Activated CD4-positive, alpha-beta memory T cell treated with anti-CD3 and anti-CD28 coated beads, Interleukin-2, amount 10 ng/mL, durations not matched to agents 7 days and 5 days (primary cell): ENCODE measurements at regions not wholly inside any gene's neighbourhood (a gene's known extent, or its start where the extent isn't known, plus 50 kb on each side); places are given as distances from the start of the nearest gene placed in this dataset.
"Not testable (repeated sequence)": the region's sequence is repeated elsewhere in the genome, so short reads cannot be mapped to it uniquely, and the experiment has no call there.

Source experiments
- CTCF ChIA-PET: fragments of 350-600 bp; sonication (Branson Sonifier 250); formaldehyde crosslinking; loops from one replicate; lab custom pipeline; 2021; ENCODE audit warnings: antibody characterized with exemption, inconsistent platforms; lab: Charles Lee
- POLR2A ChIA-PET: fragments of 350-600 bp; sonication (Branson Sonifier 250); formaldehyde crosslinking; loops from one replicate; lab custom pipeline; 2021; ENCODE audit warnings: antibody characterized with exemption; lab: Charles Lee
- DNase-seq: peaks from one replicate; pipeline ENCODE4 v3.0.0-alpha.2; 2020
- H3K27ac Mint-ChIP-seq: one replicate; pipeline ENCODE4 v1.8.0; 2021; ENCODE audit warnings: mild to moderate bottlenecking, mixed read lengths
- H3K27me3 Mint-ChIP-seq: one replicate; pipeline ENCODE4 v1.8.0; 2021; ENCODE audit warnings: mixed read lengths
- H3K36me3 Mint-ChIP-seq: one replicate; pipeline ENCODE4 v1.8.0; 2021; ENCODE audit warnings: low read depth, mixed read lengths
- H3K4me1 Mint-ChIP-seq: one replicate; pipeline ENCODE4 v1.8.0; 2021; ENCODE audit warnings: mixed read lengths
- H3K4me3 Mint-ChIP-seq: one replicate; pipeline ENCODE4 v1.8.0; 2021; ENCODE audit warnings: mild to moderate bottlenecking, mixed read lengths
- H3K9me3 Mint-ChIP-seq: one replicate; pipeline ENCODE4 v1.8.0; 2021; ENCODE audit warnings: mixed read lengths

- ChIA-PET POLR2A (no interaction called here), CTCF (no interaction called here)
- DNase-seq: no peak
- Mint-ChIP-seq H3K27me3 (no peaks in the 10 kb centered on the region), H3K4me3 (no peak overlapping the region), H3K36me3 (no peaks in the 10 kb centered on the region), H3K27ac (no peak overlapping the region), H3K9me3 (no peaks in the 10 kb centered on the region), H3K4me1 (no peaks in the 10 kb centered on the region)
Observed at GRCh38 chr3:115204475-115204874, 57.4 kb upstream of the ZBTB20 start.

DNA sequence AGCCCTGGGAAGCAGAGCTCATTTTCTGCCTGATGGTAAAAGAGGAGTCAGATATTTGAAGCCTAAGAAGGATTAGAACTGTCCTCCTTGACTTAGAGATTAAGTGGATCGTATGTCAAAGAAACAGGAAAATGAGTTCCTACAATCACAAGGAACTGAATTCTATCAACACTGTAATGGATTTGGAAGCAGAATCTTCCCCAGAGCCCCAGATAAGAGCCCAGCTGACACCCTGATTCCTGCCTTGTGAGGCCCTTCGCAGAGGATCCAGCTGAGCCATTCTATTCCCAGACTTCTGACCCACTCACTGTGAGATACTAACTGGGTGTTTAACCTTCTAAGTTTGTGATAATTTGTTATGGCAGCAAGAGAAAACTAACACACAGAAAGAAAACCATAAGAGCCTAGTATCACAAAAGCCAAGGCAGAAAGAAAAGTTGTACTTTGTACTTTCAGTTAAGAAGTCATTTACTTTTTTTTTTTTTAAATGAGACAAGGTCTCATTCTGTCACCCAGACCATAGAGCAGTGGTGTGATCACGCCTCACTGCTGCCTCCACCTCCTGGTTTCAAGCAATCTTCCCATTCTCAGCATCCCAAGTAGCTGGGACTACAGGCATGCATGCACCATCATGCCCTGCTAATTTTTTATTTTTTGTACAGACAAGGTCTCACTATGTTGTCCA lies 61.1 kb upstream of the ZBTB20 start:
- Mint-ChIP-seq H3K4me1 (no peaks in the 10 kb centered on the region), H3K4me3 (no peak overlapping the region), H3K27ac (no peak overlapping the region), H3K36me3 (no peaks in the 10 kb centered on the region), H3K27me3 (no peaks in the 10 kb centered on the region), H3K9me3 (no peaks in the 10 kb centered on the region)
- ChIA-PET CTCF (no interaction called here), POLR2A (no interaction called here)
- no peak for DNase-seq

DNA sequence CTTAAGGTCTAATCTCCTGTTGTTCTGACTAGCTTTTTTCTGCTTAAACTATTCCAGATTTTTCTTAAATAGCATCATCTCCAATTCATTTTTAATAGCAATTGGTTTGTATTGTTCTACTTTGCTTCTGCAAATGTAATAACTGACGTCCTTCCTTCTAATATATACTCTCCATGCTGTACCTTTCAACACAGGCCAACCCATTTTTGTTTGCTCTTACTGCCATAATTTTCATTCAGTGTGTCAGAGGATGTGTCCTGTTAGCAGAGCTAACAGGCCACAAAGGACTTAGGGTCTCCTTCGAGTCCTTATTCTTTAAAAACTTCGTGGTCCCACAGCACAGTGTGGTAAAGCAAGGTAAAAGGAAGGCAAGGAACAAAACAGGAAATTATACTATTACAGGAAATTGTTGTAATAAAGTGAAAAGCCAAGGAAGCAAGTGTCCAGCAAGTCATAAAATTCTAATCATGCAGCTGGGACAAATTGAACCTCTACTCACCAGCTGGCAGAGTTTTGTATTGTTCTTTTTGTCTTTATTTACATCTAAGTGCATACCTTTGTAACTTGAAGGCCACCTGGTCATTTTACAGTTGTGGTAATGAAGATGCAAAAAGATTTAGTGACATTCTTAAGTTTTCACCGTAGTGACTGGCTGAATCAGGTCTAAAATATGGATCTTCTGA lies 64.9 kb upstream of the ZBTB20 start:
- Mint-ChIP-seq H3K36me3 (no peaks in the 10 kb centered on the region), H3K27ac (no peak overlapping the region), H3K9me3 (no peaks in the 10 kb centered on the region), H3K4me1 (no peaks in the 10 kb centered on the region), H3K4me3 (no peak overlapping the region), H3K27me3 (no peaks in the 10 kb centered on the region)
- DNase-seq: no peak
- CTCF ChIA-PET: interaction anchor here (1.4 kb wide), 1 partner anchor 482 kb away, joined by 4 read pairs; no protein-coding TSS in a partner anchor
- POLR2A ChIA-PET: interaction anchor here (0.6 kb wide), 1 partner anchor 59 kb away, joined by 3 read pairs; no protein-coding TSS in a partner anchor

DNA sequence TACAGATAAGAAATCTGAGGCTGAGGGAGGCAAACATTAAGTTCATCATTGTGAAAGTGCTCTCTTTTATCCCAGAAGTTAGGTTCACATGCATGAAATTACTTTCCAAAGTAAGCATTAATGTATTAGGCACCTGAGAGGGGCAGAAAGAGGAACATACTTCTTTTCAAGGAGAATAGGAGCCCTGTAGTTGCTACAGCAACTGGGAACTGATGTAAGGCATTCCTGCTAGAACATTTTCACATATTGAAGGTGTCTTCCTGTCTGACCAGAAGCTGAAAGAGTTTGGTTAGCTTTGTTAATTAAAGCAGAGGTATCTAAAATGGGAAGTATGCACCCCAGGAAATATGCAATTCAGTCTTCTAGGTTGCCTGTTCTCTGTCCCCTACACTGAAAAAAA lies 65.5 kb upstream of the ZBTB20 start:
- Mint-ChIP-seq H3K9me3 (no peaks in the 10 kb centered on the region), H3K27ac (no peak overlapping the region), H3K4me3 (no peak overlapping the region), H3K36me3 (no peaks in the 10 kb centered on the region), H3K4me1 (peaks cover 1% of the 10 kb centered on the region), H3K27me3 (no peaks in the 10 kb centered on the region)
- ChIA-PET POLR2A (interaction anchor here (0.6 kb wide), 1 partner anchor 60 kb away, joined by 3 read pairs; no protein-coding TSS in a partner anchor), CTCF (interaction anchor here (1.4 kb wide), 1 partner anchor 481 kb away, joined by 4 read pairs; no protein-coding TSS in a partner anchor)
- DNase-seq: no peak

DNA sequence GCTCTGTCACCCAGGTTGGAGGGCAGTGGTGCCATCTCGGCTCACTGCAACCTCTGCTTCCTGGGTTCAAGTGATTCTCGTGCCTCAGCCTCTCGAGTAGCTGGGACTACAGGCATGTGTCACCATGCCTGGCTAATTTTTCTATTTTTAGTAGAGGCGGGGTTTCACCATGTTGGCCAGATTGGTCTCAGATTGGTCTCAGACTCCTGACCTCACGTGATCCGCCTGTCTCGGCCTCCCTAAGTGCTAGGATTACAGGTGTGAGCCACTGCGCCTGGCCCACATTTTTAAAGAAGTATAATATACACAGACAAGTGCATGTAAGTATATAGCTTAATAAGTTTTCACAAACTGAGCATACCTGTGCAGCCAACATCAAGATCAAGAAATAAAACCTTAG lies 66.0 kb upstream of the ZBTB20 start:
- H3K27ac Mint-ChIP-seq, H3K4me3 Mint-ChIP-seq, DNase-seq, H3K27me3 Mint-ChIP-seq, H3K9me3 Mint-ChIP-seq, H3K36me3 Mint-ChIP-seq, H3K4me1 Mint-ChIP-seq, CTCF ChIA-PET: not testable (repeated sequence)
- POLR2A ChIA-PET: interaction anchor here (0.6 kb wide), 1 partner anchor 60 kb away, joined by 3 read pairs; no protein-coding TSS in a partner anchor

DNA sequence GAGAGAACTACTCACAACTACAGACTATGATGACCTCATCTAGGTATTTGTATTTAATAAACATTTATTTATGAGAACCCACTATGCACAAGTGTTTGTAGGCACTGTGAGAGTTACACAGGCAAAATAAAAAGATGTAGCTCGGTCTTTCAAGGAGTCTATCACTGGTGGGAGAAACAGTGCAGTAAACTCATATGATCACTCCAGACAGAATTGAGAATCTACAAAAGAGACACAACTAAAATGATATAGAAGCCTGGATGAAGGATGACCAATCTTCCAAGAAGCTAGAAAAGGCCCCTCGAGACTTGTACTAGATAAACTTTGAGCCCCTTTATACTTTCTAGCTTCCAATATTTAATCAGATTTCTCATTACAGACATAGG lies 70.2 kb upstream of the ZBTB20 start:
- Mint-ChIP-seq H3K36me3 (no peaks in the 10 kb centered on the region), H3K27ac (no peak overlapping the region), H3K4me1 (peaks cover 2% of the 10 kb centered on the region), H3K27me3 (peaks cover 3% of the 10 kb centered on the region), H3K9me3 (no peaks in the 10 kb centered on the region), H3K4me3 (no peak overlapping the region)
- ChIA-PET POLR2A (no interaction called here), CTCF (interaction anchor here (1.0 to 2.6 kb wide), 4 partner anchors 16 to 567 kb away, joined by 3 to 10 read pairs (median 8); no protein-coding TSS in a partner anchor)
- no peak for DNase-seq

DNA sequence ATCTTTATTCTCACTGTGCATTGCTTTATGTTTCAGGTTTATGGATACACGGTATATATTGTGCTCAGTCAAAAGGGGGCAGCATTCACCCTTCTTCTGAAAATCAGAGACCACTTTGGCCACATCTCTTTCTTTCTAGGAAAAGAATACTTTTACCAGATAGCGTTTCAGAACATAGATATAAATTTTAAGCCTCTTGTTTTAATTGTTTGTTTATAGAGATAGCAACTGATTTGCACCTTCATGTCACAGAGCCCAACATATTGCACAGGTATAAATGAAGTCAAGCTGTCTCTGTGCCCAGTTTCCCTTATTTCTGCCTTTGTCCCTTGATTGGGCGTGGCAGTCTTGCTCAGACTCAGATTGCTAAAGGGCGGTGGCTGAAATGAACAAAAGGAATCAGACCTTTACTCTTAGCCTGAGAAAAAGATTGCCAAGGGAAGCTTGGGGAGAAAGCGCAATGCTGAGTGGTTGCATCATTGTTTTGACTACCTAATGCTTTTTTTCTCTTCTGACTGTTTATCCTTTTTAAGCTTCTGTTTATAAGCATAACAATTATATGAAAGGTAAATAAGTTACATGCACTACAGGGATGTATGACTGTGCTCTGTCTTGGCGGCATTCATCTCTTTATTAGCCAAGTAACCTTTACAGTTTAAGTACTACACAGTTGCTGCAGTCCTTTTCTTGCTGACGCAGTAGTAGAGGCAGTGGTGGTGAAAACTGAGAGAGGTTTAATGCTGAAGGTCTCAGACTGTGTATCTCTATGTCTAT lies 70.8 kb upstream of the ZBTB20 start:
- Mint-ChIP-seq H3K4me1 (peaks cover 2% of the 10 kb centered on the region), H3K36me3 (no peaks in the 10 kb centered on the region), H3K27ac (no peak overlapping the region), H3K27me3 (peaks cover 3% of the 10 kb centered on the region), H3K4me3 (no peak overlapping the region), H3K9me3 (no peaks in the 10 kb centered on the region)
- POLR2A ChIA-PET: no interaction called here
- DNase-seq: no peak
- CTCF ChIA-PET: interaction anchor here (1.0 to 2.6 kb wide), 5 partner anchors 16 to 600 kb away, joined by 3 to 10 read pairs (median 6); no protein-coding TSS in a partner anchor

DNA sequence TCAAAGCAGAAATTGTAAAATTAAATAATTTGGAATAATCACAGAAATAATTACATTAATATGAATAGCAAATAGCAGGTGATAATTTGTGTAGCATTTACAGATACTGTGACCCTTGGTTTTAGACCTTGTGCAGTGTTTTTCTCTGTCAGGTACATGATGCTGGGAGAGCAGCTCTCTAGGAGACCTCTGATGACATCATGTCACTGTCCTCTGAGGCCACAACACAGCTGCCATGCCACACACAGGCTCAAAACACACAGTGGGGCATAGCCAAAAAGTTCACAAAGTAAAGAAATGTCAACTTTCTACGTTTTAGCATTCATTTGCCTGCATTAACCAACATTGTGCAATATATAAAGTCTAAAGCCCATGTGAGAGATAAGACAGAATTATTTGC lies 71.8 kb upstream of the ZBTB20 start:
- ChIA-PET CTCF (interaction anchor here (0.9 to 2.6 kb wide), 4 partner anchors 440 to 599 kb away, joined by 3 to 10 read pairs (median 6); no protein-coding TSS in a partner anchor), POLR2A (interaction anchor here (0.7 kb wide), 1 partner anchor 9 kb away, joined by 3 read pairs; no protein-coding TSS in a partner anchor)
- no peak overlapping the region for H3K27ac Mint-ChIP-seq
- H3K4me1 Mint-ChIP-seq: peaks cover 2% of the 10 kb centered on the region
- H3K4me3 Mint-ChIP-seq: no peak overlapping the region
- H3K27me3 Mint-ChIP-seq: peaks cover 3% of the 10 kb centered on the region
- no peaks in the 10 kb centered on the region for H3K9me3 Mint-ChIP-seq
- no peaks in the 10 kb centered on the region for H3K36me3 Mint-ChIP-seq
- no peak for DNase-seq

DNA sequence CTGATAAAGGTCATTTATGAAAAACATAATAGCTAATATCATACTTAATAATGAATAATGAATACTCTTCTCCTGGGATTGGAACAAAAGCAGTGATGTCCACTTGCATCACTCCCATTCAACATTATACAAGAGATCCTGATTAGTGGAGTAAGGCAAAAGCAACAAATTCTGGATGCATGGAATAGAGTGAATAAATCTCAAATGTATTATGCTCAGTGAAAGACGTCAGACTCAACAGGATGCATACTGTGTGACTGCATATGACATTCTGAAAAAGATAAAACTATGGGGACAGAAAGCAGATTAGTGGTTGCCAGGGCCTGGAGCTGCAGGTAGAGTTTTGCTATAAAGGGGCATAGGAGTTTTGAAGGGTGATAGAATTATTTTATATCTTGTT lies 77.6 kb upstream of the ZBTB20 start:
- ChIA-PET CTCF (no interaction called here), POLR2A (no interaction called here)
- Mint-ChIP-seq H3K27me3 (peaks cover under 1% of the 10 kb centered on the region), H3K36me3 (no peaks in the 10 kb centered on the region), H3K4me1 (no peaks in the 10 kb centered on the region), H3K27ac (no peak overlapping the region), H3K9me3 (no peaks in the 10 kb centered on the region), H3K4me3 (no peak overlapping the region)
- no peak for DNase-seq

DNA sequence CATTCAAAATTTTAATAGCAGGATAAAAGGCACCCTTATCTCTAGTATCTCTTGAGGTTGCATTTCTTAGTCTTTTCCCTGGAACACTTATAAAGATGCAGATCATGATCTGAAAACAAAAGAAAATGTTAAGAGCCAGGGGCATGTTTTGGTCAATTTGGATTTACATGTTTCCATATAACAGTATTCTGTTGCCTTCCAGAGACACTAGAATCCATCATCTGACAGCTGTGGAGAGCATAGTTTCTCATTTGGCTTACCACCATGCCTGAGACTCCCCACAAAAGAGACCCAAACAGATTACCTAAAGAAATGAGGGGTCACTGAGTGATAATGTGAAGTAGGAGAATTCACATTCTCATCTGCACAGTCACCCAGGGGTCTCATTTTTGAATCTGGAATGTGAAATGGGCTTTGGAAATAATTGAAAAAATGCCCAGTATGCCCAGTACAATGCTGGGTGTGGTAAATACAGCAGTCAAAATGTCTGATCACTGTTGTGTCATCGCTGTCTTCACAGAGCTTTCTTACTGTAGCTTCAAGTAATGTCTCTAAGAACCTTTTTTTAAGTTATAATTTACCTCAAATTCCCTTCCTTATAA lies 79.9 kb upstream of the ZBTB20 start:
- H3K27ac Mint-ChIP-seq: no peak overlapping the region
- H3K9me3 Mint-ChIP-seq: no peaks in the 10 kb centered on the region
- no peak for DNase-seq
- no peaks in the 10 kb centered on the region for H3K36me3 Mint-ChIP-seq
- H3K27me3 Mint-ChIP-seq: no peaks in the 10 kb centered on the region
- CTCF ChIA-PET: no interaction called here
- POLR2A ChIA-PET: no interaction called here
- no peaks in the 10 kb centered on the region for H3K4me1 Mint-ChIP-seq
- no peak overlapping the region for H3K4me3 Mint-ChIP-seq

DNA sequence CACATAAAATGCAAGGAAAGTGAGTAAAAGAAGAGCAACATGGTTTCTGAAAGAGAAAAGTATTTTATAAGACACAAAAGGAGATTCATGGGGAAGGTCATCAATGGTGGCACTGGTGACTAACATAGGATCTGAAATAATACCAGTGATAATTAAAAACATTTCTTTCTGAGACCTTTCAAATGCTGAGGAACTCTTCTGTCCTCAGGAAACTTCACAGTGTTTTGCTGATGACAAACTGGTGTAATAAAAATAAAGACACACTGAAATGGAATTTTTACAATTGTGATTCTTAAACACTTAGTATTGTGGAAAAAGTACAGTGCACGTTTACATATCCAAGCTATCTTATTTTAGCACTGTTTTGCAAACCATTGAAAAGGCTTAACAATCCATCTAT lies 80.4 kb upstream of the ZBTB20 start:
- H3K36me3 Mint-ChIP-seq: no peaks in the 10 kb centered on the region
- no peak for DNase-seq
- CTCF ChIA-PET: no interaction called here

GRCh38 chr3:115228266-115228665 lies 81.2 kb upstream of the ZBTB20 start:
- Mint-ChIP-seq H3K36me3 (no peaks in the 10 kb centered on the region), H3K9me3 (no peaks in the 10 kb centered on the region), H3K27me3 (no peaks in the 10 kb centered on the region), H3K27ac (no peak overlapping the region), H3K4me3 (no peak overlapping the region), H3K4me1 (no peaks in the 10 kb centered on the region)
- ChIA-PET POLR2A (no interaction called here), CTCF (no interaction called here)
- no peak for DNase-seq

More for the DNA sequence above, 80.4 kb upstream of the ZBTB20 start:
- H3K4me1 Mint-ChIP-seq: no peaks in the 10 kb centered on the region
- POLR2A ChIA-PET: no interaction called here
- H3K4me3 Mint-ChIP-seq: no peak overlapping the region
- no peak overlapping the region for H3K27ac Mint-ChIP-seq
- H3K27me3 Mint-ChIP-seq: no peaks in the 10 kb centered on the region
- H3K9me3 Mint-ChIP-seq: no peaks in the 10 kb centered on the region
